ENCODE measurements at regions not wholly inside any gene's neighbourhood (a gene's known extent, or its start where the extent isn't known, plus 50 kb on each side); places are given as distances from the start of the nearest gene placed in this dataset.

DNA sequence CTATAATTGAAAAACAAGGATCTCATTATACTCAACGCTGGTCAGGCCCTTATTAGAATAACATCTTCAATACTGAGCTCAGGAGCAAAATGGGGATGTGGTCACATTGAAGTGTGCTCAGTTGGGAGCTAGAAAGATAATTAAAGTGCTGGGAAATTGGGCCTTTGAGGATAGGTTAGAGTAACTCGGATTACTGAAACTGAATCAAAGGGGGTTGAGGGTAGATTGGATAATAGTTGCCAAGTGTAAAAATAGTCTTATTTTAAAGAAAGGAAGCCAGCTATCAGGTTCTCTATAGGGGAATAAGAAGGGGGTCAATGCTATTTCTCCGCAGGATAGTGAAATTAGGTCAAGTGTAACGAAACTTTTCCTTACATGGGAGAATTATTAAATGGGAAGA is 391.0 kb upstream of the PTPRD start:
- 75 to 80% (median 79%) methylated on average over 4 of the region's 4 CpGs for WGBS, 4 donors
- no peak for ATAC-seq
- no peaks in the 10 kb centered on the region for H3K36me3 ChIP-seq

DNA sequence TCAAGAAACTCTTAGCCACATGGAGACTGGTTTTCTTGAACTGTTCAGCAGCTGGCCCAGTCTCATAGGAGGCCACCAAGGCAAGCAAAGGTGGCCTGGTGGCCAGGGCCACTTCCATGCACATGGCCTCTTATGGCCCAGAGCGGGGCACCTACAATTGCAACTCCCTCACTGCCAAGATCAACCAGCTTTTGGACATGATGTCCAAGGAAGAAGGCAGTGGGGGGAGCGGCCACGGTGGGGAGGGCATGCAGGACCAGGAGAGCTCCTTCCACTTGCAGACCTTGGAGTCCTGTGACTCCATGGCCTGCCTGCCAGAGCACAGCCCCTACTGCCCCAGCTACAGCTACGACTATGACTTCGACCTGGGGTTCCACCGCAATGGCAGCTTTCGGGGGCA is 398.9 kb upstream of the PTPRD start:
- H3K36me3 ChIP-seq: no peaks in the 10 kb centered on the region
- TF ChIP-seq CTCF (IDR thresholded peaks at IDR 0.05): no peak
- H3K4me3 ChIP-seq: no peak overlapping the region
- no peak for ATAC-seq
- DNase-seq: no peak
- intact Hi-C loops (cut with DNase I): loop anchor here in 1 of 10 donors (10.0 kb wide), 1 partner anchor 57 kb away; no protein-coding TSS in a partner anchor
- peaks cover 0 to 18% (median 0%) of the 10 kb centered on the region in 12 donors for H3K9me3 ChIP-seq
- H3K4me1 ChIP-seq: no peaks in the 10 kb centered on the region
- WGBS, 4 donors: 92 to 96% (median 93%) methylated on average over 7 of the region's 7 CpGs
- no peaks in the 10 kb centered on the region for H3K27me3 ChIP-seq
- no peak overlapping the region for H3K27ac ChIP-seq

More for the DNA sequence above, 391.0 kb upstream of the PTPRD start:
- Histone ChIP-seq H3K4me3 (no peak overlapping the region), H3K4me1 (no peaks in the 10 kb centered on the region), H3K27ac (no peak overlapping the region), H3K27me3 (no peaks in the 10 kb centered on the region), H3K9me3 (peaks cover 0 to 9% (median 0%) of the 10 kb centered on the region in 12 donors)
- intact Hi-C loops (cut with DNase I): no loop called here
- TF ChIP-seq CTCF (IDR thresholded peaks at IDR 0.05) (no peak), POLR2A (IDR thresholded peaks at IDR 0.05) (no peak)
- DNase-seq: no peak

DNA sequence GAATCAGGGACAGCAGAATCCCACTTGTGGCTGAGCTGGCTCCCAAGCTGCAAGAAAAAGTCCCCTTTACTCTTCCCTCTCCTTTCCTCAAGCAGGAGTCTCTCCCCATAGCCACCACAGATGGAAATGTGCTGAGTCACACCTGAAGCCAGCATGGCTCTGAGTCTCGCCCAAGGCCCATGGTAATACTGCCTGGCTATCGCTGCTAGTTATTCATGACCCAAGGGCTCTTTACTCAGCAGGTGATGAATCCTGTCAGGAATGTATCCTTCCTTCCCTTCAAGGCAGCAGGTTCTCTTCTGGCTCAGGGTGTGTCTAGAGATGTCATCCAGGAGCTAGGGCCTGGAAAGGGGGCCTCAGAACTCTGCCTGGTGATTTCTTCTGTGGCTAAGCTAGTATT is 403.3 kb upstream of the PTPRD start:
- H3K4me1 ChIP-seq: no peaks in the 10 kb centered on the region
- no peaks in the 10 kb centered on the region for H3K36me3 ChIP-seq
- H3K4me3 ChIP-seq: no peak overlapping the region
- no peak for TF ChIP-seq POLR2A (IDR thresholded peaks at IDR 0.05)
- TF ChIP-seq CTCF (IDR thresholded peaks at IDR 0.05): no peak
- ATAC-seq (no peak), DNase-seq (no peak)
- H3K27ac ChIP-seq: no peak overlapping the region
- H3K9me3 ChIP-seq: peaks cover 0 to 9% (median 0%) of the 10 kb centered on the region in 12 donors
- intact Hi-C loops (cut with DNase I): loop anchor here in 1 of 10 donors (10.0 kb wide), 1 partner anchor 61 kb away; no protein-coding TSS in a partner anchor
- no peaks in the 10 kb centered on the region for H3K27me3 ChIP-seq
- WGBS, 4 donors: 87 to 93% (median 91%) methylated on average over 2 of the region's 2 CpGs; no CpG with 5 or more reads in 1 of the 4 donors

- Histone ChIP-seq H3K27ac (no peak overlapping the region), H3K36me3 (no peaks in the 10 kb centered on the region), H3K27me3 (no peaks in the 10 kb centered on the region), H3K4me3 (no peak overlapping the region), H3K4me1 (no peaks in the 10 kb centered on the region), H3K9me3 (no peaks in the 10 kb centered on the region)
- WGBS, 4 donors: 56 to 62% (median 60%) methylated on average over 2 of the region's 2 CpGs
- ATAC-seq: no peak
- DNase-seq: no peak
- TF ChIP-seq POLR2A (IDR thresholded peaks at IDR 0.05) (no peak), CTCF (IDR thresholded peaks at IDR 0.05) (no peak)
- intact Hi-C loops (cut with DNase I): loop anchor here in 1 of 10 donors (10.0 kb wide), 1 partner anchor 58 kb away; no protein-coding TSS in a partner anchor
Observed at GRCh38 chr9:11023201-11023600, 410.4 kb upstream of the PTPRD start.

All from heart left ventricle (tissue), 16 donors.